GM18507 (cell line): ENCODE measurements at regions not wholly inside any gene's neighbourhood (a gene's known extent, or its start where the extent isn't known, plus 50 kb on each side); places are given as distances from the start of the nearest gene placed in this dataset.

Experiments used
- DNase-seq: peaks from one replicate; pipeline ENCODE4 v3.0.0; 2011; ENCODE audit warnings: low read depth; ENCODE audit not compliant: insufficient read length; ENCODE audit errors: extremely low spot score
- FAIRE-seq: peaks from 2 replicates; lab custom pipeline; 2011; peaks lifted over from hg19 to GRCh38; lab: Jason Lieb, UNC

GRCh38 chr1:239436286-239436685, 49.9 kb downstream of the CHRM3 start:
- FAIRE-seq (no peak), DNase-seq (no peak)

- DNase-seq (no peak), FAIRE-seq (no peak)
Observed at GRCh38 chr1:239437822-239438221, 51.5 kb downstream of the CHRM3 start.

- FAIRE-seq = no peak
- DNase-seq = no peak
Observed at GRCh38 chr1:239438891-239439290, 52.5 kb downstream of the CHRM3 start.

DNA sequence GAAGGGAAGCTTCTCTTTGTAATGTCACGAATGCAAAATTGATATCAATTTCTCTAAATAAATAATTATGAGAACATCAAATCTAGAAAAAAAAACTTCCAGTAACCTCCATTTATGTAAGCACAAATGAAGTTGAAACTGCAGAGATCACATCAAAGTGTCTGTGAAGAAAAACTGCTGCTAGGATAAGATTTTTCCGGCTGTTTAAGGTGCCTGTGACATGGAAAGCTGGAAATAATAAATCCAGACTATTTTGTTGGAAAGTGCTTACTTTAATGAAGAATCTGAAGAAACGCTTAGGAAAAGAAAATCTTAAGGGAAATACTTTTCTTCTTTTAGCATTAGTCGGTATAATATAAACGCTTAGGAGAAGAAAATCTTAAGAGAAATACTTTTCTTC, 57.0 kb downstream of the CHRM3 start:
- DNase-seq = no peak
- FAIRE-seq = no peak

- DNase-seq (no peak), FAIRE-seq (no peak)
Observed at GRCh38 chr1:239446611-239447010, 60.2 kb downstream of the CHRM3 start.

GRCh38 chr1:239448911-239449310, 62.5 kb downstream of the CHRM3 start:
- FAIRE-seq (no peak), DNase-seq (no peak)

DNA sequence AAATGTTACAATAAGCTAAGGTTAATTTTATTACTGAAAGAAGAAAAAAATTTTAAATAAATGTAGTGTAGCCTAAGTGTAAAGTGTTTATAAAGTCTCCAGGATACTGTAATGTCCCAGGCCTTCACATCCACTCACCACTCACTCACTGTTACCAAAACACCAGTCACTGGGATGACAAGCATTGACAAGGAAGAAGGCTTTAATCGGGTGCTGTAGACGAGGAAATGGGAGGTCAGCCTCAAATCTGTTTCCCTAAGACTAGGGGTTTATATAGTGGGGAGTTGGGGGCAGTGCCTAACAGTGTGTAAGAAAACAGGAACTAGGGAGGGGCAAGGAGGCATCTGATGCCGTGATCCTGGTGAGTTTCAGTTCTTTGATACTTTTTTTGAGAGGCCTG, 69.4 kb downstream of the CHRM3 start:
- FAIRE-seq (no peak), DNase-seq (no peak)

DNA sequence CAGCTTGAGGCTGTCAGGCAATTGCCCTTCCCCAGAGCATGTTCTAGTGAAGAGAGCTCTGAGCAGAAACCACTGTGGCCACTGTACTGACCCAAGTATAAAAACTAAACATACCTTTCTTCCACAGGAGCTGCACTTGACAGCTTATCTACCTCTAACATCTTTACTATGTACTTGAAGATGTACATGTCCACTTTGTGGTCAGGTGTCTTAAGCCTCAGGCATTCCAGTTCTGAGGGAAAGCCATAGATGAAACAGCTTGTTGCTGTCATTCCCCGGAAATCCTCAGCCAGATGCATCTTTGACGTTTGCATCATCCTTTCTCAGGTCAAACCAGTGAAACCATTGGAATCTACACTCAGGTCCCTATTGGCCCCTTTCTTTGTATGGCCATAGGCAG, 70.4 kb downstream of the CHRM3 start:
- no peak for FAIRE-seq
- DNase-seq = no peak

DNA sequence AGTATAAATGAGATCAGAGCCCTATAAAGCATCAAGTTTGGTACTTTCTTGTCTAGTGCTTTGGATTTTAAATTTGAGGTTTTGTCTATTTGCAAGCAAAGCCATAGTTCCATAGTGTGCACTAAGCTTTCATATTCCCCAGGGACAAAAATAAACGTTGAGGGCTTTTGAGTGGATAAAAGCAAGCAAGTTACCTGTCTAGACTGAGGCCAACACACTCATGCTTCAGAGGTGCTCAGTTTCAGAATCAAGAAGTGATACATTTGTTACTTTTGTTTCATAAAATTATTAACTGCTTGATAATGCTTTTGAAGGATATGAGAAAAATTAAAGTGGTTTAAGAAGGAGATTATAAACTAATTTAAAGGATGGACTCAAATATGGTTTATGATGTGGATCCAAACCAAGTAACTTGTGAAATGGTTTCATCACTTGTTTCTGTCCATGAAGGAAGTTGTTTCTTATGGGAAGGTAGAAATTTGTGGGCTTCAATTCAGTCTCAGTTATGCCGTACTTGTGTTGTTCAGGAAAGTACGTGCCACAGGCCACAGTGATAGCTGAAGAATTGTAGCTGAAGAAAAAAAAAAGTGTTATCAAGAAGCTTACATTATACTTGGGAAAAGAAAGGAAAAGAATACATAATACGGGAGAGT, 71.2 kb downstream of the CHRM3 start:
- DNase-seq = no peak
- peak; percentile 77 for FAIRE-seq

- no peak for DNase-seq
- peak; percentile 72 for FAIRE-seq
Observed at GRCh38 chr1:239458144-239458500, 71.8 kb downstream of the CHRM3 start.

DNA sequence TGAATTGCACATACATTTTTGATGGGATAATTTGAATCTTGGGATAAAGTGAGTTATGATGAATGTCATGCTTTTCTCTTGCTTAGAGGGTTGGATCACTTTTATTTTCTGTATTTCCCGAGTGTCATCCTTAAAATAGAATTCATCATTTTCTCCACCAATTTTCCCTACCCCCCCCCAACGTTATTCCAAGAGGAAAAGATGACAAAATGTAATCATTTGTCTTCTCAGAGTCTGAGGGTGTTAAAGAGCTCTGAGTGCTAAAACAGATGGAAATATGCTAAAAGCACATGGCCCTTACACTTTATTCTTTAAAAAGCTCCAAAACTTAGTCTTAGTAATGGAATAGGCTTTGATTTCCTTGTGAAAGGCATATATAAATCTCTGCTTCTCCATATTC, 81.4 kb downstream of the CHRM3 start:
- FAIRE-seq (no peak), DNase-seq (no peak)

DNA sequence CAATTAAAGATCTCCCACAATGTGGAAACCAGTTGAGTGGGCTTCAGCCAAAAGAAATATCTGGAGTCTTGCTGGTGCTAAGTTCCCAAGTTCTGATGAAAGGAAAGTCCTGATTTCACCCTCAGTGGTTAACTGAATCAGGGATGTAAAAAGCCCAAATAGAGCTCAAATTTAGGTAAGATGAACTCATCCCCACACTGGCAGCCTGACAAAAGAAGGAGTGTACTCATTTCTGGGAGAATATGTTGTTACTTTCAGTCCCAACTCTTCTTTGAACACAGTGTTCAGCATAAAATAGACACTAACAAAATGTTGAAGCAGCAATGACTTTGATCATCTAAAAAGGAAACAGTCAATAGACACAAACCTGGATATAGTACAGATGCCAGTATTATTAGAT, 91.7 kb downstream of the CHRM3 start:
- no peak for DNase-seq
- no peak for FAIRE-seq

DNA sequence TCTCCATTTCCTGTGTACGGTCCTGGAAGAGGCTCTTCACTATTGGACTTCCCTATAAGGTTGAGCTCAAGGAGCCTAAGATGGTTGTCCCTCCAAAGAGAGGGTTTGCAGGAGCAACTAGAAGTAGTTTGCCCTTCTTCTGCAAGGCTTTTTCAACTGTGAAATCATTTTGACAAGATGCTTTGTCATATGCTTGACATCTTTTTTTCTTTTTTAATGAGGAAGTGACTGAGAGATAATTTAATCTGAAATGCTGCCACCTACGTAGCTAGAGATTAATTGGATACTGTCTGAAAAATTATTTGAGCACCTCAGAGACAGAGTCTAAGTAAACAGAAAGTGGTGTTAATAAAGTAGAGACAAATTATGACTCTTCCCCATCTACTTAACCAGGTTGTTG, 97.0 kb downstream of the CHRM3 start:
- no peak for FAIRE-seq
- no peak for DNase-seq

- FAIRE-seq (no peak), DNase-seq (no peak)
Observed at GRCh38 chr1:239493811-239494414, 107.5 kb downstream of the CHRM3 start.

DNA sequence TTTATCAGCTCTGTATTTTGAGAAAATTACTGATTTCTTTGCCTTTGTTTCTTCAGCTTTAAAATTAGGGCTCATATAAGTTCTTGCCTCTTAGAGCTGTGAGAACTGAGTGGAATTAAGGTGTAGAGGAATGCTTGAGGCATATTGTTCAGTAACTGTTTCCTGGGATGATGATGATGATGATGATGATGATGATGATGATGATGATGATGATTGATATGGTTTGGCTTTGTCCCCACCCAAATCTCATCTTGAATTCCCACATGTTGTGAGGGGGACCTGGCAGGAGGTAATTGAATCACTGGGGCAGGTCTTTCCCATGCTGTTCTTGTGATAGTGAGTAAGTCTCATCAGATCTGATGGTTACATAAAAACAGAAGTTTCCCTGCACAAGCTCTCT, 118.7 kb downstream of the CHRM3 start:
- FAIRE-seq (no peak), DNase-seq (no peak)

DNA sequence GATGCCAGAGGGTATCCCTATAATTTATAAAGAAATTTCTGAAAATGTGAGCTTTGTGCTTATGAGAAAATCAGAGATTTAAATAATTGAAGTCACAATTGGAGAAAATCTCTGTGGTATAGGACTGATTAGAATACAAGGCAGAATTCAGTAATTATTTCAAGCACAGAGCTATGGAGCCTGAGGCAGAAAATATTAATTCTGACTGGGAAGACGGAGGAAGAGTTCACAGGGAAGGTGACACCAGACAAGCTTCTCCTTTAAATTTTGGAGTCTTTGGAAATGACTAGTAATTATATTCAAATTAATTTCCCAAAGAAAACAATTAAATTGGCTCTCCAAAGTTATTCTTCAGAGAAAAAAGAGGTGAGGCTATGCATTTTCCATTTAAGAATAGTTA, 121.5 kb downstream of the CHRM3 start:
- no peak for FAIRE-seq
- DNase-seq = no peak

DNA sequence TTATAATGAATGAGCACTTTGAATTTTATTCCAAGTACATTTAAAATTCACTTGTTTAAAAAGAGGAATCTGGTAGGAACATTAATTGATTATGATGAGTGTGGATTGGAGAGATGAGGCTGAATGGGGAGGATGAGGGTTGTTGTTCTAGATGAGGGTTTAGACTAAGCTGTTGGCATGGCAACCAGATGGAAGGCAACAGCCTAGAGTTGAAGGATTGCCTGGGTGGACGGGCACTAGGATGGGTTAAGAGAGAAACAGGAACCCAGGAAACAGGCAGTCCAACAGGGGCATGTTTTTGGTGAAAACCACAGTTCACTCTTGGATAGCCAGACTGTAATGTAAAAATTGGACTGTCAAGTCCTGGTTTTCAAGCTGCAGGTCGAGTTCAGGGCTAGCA, 125.5 kb downstream of the CHRM3 start:
- FAIRE-seq (no peak), DNase-seq (no peak)

DNA sequence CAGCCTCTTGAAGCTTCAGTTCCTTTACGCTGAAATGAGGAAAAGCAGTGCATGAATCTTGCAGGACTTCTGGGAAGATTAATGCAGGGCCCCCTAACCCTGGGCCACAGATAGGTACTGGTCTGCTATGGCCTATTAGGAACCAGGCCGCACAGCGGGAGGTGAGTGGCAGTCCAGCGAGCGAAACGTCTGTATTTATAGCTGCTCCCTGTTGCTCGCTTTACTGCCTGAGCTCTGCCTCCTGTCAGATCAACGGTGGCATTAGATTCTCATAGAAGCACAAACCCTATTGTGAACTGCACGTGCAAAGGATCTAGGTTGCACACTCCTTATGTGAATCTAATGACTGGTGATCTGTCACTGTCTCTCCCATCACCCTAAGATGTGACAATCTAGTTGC, 130.2 kb downstream of the CHRM3 start:
- DNase-seq (no peak), FAIRE-seq (no peak)

DNA sequence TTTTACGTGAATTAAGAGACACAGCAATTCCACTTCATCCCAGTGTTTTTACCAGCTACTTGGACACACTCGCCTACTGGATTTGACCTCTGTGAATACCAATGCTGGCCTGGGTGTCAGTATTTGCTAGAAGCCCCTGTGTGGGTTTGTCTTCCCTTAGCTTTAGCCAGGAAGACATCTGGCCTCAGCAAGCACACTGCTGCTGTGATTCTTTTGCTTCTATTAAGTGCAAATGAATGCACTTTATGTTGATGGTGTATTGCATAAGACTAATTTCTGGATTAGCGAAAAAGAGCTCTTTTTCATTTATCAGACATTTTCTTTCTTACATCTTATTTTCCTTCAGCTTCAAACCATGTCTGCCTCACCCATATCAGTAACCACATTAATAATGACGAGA, 140.0 kb downstream of the CHRM3 start:
- DNase-seq (no peak), FAIRE-seq (no peak)

DNA sequence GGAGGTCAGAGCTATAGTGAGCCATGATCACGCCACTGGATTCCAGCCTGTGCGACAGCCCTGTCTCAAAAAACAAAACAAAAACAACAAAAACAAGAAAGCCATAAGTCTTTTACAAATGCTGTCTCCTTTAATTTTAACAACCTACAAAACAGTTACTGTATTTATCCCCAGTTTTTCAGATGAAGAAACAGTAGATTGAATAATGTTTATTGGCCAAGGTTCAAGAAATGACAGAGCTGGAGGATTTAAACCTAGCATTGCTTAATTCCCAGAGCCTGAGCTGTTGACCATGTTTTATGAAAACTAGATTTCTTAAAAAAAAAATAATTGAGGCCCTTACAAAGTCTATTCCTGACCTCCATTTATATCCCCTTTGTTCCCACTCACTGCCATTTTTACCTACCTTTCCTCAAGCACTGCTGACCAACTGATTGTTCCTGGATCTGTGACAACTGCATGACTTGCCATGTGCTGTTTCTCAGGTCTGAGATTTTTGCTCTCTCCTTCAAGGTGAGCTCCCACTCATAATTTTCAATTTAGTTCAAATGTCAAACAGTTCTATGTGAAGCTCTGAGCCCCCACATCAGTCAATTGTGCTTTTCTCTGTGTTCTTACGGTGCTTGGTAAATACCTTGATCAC, 140.8 kb downstream of the CHRM3 start:
- FAIRE-seq = no peak
- no peak for DNase-seq

- DNase-seq = no peak
- FAIRE-seq = no peak
Observed at GRCh38 chr1:239536165-239536849, 149.9 kb downstream of the CHRM3 start.
